ENCODE measurements at regions not wholly inside any gene's neighbourhood (a gene's known extent, or its start where the extent isn't known, plus 50 kb on each side); places are given as distances from the start of the nearest gene placed in this dataset.
"Not testable (repeated sequence)": the region's sequence is repeated elsewhere in the genome, so short reads cannot be mapped to it uniquely, and the experiment has no call there.

DNA sequence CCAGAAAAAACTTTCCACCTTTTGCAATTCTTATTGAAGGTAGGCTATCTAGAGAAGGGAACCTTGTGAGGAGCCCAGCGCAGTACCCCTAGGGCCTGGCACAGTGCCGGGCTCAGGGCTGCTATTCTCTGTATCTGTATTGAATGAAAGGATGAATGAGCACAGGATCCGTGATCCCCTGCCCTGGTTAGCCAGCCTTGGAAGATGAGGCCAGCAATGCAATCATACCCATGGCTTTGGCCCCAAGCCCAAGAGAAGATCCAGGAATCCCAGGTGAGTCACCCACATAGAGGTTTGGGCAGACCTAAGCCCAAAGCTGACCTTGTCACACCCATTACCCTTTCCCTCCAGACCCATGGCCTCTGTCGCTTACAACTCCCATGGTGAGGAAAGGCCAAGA lies 92.5 kb upstream of the CD82 start:
- Histone ChIP-seq H3K9me3 (no peaks in the 10 kb centered on the region), H3K4me1 (peaks cover 0 to 18% (median 5%) of the 10 kb centered on the region in 12 donors), H3K27ac (no peak overlapping the region), H3K36me3 (no peaks in the 10 kb centered on the region), H3K4me3 (no peak overlapping the region), H3K27me3 (peaks cover 0 to 3% (median 0%) of the 10 kb centered on the region in 9 donors)
- ATAC-seq = no peak
- intact Hi-C loops (cut with DNase I) = loop anchor here in 1 of 10 donors (5.0 kb wide), 1 partner anchor 341 kb away; no protein-coding TSS in a partner anchor
- WGBS, 4 donors = 68 to 72% (median 70%) methylated on average over 3 to 4 of the region's 4 CpGs
- no peak for DNase-seq
- TF ChIP-seq, protein P1, sequence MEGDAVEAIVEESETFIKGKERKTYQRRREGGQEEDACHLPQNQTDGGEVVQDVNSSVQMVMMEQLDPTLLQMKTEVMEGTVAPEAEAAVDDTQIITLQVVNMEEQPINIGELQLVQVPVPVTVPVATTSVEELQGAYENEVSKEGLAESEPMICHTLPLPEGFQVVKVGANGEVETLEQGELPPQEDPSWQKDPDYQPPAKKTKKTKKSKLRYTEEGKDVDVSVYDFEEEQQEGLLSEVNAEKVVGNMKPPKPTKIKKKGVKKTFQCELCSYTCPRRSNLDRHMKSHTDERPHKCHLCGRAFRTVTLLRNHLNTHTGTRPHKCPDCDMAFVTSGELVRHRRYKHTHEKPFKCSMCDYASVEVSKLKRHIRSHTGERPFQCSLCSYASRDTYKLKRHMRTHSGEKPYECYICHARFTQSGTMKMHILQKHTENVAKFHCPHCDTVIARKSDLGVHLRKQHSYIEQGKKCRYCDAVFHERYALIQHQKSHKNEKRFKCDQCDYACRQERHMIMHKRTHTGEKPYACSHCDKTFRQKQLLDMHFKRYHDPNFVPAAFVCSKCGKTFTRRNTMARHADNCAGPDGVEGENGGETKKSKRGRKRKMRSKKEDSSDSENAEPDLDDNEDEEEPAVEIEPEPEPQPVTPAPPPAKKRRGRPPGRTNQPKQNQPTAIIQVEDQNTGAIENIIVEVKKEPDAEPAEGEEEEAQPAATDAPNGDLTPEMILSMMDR (IDR thresholded peaks at IDR 0.05) = no peak
- TF ChIP-seq POLR2A (IDR thresholded peaks at IDR 0.05) = no peak

DNA sequence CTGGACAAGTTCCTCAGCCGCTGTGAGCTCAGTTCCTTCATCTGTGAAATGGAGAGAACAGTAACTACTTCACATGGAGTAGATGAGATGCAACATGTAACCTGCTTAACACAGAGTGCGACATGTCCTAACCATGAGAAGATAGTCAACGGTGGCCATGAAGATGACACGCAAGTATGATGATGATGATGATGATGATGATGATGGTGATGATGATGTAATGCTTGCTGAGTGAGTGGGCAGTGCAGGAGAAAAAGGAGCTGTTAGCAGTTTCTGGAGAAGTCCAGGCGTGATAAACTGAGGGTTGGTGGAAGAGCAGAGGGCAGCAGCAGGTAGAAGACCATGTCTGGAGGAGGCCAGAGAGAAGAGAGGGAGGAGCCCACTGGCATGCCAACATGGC lies 90.8 kb upstream of the CD82 start:
- H3K9me3 ChIP-seq = no peaks in the 10 kb centered on the region
- H3K4me1 ChIP-seq = peaks cover 0 to 18% (median 5%) of the 10 kb centered on the region in 12 donors
- 93 to 97% (median 97%) methylated on average over 5 of the region's 5 CpGs for WGBS, 4 donors
- no peak for ATAC-seq
- H3K27me3 ChIP-seq = peaks cover 0 to 3% (median 0%) of the 10 kb centered on the region in 9 donors
- H3K36me3 ChIP-seq = no peaks in the 10 kb centered on the region
- peak overlapping the region in 2 of 12 donors; percentile 29 to 55 for H3K27ac ChIP-seq
- no peak for DNase-seq
- no peak for TF ChIP-seq POLR2A (IDR thresholded peaks at IDR 0.05)
- TF ChIP-seq, protein P1 (IDR thresholded peaks at IDR 0.05) = no peak
- intact Hi-C loops (cut with DNase I) = loop anchor here in 1 of 10 donors (5.0 kb wide), 1 partner anchor 342 kb away; no protein-coding TSS in a partner anchor
- H3K4me3 ChIP-seq = no peak overlapping the region

DNA sequence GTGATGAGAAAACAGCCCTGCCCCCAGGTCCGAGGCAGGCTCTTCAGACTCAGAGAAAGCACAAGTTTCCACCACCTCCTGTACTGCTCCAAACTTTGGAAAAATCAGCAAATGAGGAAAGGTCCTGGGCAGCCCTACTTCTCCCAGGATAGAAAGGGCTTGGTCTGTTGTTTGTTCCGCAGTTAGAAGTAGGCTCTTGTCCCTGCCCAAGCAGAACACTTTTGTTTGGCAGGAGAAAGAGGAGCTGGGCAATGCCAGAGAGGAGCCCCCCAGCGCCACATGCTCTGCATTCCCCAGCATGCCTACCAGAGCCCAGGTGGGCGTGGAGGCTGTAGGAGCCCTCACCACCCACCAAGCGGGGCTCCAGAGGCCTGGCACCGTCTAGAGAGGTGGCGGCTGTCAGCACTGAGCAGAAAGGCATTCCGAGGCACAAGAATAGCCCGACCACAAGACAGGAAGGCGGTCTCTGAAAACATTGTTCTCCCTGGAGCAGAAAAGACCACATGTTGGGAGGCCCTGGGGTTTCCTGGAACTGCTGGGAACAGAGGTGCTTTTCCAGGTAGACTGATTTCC lies 90.3 kb upstream of the CD82 start:
- Histone ChIP-seq H3K27ac (peak overlapping the region in 4 of 12 donors; percentile 29 to 63 (median 44)), H3K36me3 (no peaks in the 10 kb centered on the region), H3K4me3 (no peak overlapping the region), H3K4me1 (peaks cover 0 to 18% (median 5%) of the 10 kb centered on the region in 12 donors), H3K9me3 (no peaks in the 10 kb centered on the region), H3K27me3 (peaks cover 0 to 3% (median 0%) of the 10 kb centered on the region in 9 donors)
- 29 to 38% (median 34%) methylated on average over 9 to 10 of the region's 10 CpGs for WGBS, 4 donors
- intact Hi-C loops (cut with DNase I) = no loop called here
- DNase-seq = peak in 3 of 5 donors; percentile 26 to 41 (median 29)
- TF ChIP-seq, protein P1 (IDR thresholded peaks at IDR 0.05) = no peak
- no peak for TF ChIP-seq POLR2A (IDR thresholded peaks at IDR 0.05)
- ATAC-seq = peak; percentile 43 to 83 (median 63)

- 64 to 84% (median 73%) methylated on average over 4 of the region's 4 CpGs for WGBS, 4 donors
- not testable (repeated sequence) for ATAC-seq, H3K9me3 ChIP-seq, H3K4me1 ChIP-seq, DNase-seq, H3K27ac ChIP-seq, H3K4me3 ChIP-seq, H3K27me3 ChIP-seq, H3K36me3 ChIP-seq
- intact Hi-C loops (cut with DNase I) = loop anchor here in 3 of 10 donors (5.0 kb wide), 2 partner anchors 130 to 195 kb away; no protein-coding TSS in a partner anchor
These were observed 83.1 kb upstream of the CD82 start for GRCh38 chr11:44482338-44482737.
